Hematopoietic multipotent progenitor cell treated with erythropoietin and hydrocortisone succinate and interleukin-3 and kit ligand, for 6 days (in vitro differentiated cells): ENCODE measurements at regions not wholly inside any gene's neighbourhood (a gene's known extent, or its start where the extent isn't known, plus 50 kb on each side); places are given as distances from the start of the nearest gene placed in this dataset.

Experiments used
- DNase-seq: peaks from one replicate; pipeline ENCODE4 v3.0.0-alpha.2; 2015

DNA sequence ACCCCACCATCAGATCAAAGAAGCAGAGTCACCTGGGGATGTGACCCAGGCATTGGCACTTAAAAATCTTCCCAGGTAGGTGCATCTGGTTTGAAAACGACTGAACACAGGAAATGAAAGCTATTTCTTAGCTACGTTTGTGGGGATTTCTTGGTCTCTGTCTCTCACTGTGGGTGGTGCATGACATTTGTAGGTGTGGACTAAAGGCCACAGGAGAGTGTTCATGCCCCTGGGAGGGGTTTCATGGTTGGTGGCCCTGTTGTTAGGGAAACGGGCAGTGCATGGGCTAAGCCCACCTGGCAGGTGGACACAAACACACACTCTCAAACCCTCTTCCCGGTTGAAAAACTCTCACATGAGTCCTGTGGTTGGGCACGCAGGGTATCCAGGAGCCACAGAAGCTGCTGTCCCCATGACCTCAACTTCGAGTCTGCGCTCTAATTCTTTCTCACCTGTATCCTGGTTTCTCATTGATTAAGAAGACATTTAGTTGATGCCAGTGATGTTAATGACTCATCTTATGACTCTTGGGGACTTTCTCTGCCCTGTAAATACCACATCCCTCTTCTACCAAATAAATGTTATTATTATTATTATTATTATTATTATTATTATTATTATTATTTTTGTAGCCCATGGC, 119.4 kb downstream of the MRPS6 start:
- no peak for DNase-seq

DNA sequence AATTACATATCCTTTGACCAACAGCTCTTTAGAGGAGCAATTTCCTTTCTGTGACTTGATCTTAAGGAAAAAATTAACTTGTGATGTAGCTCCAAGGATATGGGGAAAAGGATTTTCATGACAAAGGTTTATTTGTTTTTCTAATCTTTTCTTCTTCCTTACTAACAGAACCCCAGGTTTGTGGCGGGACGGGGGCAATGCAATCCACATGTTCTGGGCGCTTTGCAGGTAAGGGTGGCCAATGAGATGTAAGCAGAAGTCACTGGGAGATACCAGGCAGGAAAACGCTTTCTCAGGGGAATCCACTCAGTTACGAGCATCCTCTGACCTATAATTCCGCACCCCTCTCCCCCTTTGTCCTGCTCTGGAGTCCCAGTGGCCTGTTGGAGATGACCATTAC, 122.0 kb downstream of the MRPS6 start:
- DNase-seq = no peak

DNA sequence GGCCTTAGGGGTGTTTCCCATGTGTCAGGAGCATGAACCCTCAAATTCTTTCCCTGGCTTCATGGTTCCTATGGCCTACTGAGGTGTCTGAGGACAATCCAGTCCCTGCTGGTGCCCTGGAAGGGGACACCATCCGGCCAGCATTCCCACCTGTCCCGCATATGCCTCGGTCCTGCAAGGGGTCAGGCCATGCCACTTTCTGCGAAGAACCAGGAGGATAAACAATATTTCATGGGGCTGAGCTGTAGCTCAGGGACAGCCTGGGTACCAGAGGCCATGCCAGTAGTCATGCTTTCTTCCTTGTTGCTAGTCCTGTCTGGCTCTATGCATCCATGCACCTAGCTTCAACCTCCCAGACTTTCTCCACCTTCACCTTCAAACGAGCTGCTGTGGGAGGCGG, 123.6 kb downstream of the MRPS6 start:
- DNase-seq = no peak

DNA sequence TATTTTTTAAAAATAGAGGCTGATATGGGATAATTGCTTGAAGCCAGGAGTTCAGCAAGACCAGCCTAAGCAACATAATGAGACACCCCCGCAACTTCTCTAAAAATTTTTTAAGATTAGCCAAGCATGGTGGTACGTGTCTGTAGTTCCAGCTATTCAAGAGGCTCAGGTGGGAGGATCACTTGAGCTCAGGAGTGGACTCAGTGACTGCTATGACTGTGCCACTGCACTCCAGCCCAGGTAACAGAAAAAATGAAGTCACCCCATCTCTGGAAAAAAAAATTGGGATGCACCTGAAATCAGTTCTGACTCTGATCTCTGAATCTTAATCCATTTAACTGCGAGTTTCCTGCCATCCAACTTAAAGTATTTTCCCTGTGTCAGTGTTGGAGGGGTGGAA, 124.2 kb downstream of the MRPS6 start:
- DNase-seq = no peak

DNA sequence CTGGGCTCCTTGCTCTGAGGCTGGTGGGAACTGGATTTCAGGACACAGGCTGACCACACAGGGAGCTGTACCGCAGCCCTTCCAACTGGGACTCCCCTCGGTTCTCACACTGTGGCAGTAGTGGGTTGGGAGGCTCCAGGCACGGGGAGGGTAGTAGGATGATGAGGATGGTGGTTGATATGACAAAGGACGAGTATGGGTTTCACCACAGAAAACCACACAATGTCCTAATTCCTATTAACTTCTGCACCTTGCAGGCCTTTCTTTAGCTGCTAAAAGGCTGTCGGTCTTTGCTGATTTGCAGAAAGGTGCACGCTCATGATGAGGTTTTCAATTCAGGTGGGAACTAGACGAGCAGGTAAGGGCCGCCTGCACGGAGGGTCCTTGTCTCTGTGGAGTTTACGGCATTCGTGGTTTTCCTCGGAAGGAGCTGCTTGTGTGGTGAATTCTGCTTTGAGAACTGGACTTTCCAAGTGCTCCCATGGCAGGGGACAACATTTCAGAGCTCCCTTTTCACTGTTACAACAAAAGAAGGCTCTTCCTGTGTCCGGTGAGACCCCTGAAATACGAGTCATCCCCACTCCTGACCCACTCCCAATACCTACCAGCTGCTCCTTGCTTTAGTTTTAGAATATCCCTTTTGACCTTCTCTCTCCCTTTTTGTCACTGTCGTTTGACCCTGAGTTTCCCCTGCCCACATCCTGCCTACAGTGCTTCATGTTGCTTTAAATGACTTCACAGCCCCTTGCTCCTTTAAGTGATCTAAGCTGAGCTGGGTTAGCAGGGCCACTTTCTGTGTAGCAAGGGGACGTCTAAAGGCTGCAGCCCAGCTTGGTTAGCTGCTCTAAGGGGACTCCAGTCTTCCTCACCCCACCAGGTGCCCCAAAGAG, 125.1 kb downstream of the MRPS6 start:
- DNase-seq = peak; percentile 9

DNA sequence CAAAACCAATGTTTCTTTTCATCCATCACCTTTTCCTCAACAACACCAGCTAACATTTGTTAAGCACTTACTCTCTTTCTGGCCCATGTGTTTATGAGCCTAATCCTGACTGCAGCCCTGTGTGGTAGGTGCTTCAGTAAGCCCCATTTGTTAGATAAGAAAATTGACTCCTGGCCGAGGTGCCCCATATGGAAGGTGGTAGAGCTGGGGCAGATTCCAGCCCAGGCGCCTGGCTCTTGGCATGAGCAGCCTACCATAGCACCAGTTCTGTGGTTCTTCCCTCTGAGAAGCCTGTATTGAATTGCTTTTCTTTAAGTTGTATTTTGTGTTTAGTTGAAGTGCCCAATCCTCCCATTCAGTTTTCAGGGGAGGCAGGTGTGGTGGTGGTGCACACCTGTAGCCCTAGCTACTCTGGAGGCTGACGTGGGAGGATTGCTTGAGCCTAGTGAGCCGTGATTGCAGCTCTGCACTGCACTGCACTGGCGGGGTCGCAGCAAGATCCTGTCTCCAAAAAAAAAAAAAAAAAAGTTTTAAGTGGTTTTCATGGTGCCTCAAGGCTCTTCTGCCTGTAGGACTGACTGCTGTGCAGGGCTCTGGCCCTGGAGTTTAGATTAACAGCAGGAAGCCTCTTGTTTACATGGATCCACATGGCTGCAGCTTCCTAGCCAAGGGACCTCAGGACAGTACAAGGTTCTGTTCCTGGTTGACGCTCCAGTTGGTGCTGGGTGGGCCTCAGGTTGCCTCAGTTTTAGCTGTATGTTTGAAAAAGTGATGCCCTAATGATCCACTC, 125.9 kb downstream of the MRPS6 start:
- DNase-seq = no peak

DNA sequence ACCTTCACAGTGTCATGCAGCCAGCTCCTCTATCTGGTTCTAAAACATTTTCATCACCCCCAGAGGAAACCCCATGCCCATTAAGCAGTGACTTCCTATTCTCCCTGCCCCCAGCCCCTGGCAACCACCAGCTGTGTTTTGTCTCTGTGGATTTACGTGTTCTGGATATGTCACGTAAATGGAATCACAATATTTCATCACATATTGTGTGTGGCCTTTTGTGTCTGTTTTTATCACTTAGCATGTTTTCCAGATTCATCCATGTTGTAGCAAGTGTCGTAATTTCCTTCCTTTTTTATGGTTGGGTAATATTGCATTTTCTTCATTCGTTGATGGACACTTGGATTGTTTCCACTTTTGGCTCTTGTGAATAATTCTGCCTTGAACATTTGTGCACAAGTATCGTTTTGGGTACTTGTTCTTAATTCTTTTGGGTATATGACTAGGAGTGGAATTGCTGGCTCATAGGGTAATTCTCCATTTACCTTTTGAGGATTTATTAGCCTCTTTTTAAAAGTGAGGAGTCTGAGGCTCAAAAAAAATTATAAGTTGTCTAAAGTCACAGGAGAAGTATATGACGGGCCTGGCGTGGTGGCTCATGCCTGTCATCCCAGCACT, 127.0 kb downstream of the MRPS6 start:
- peak; percentile 45 for DNase-seq

DNA sequence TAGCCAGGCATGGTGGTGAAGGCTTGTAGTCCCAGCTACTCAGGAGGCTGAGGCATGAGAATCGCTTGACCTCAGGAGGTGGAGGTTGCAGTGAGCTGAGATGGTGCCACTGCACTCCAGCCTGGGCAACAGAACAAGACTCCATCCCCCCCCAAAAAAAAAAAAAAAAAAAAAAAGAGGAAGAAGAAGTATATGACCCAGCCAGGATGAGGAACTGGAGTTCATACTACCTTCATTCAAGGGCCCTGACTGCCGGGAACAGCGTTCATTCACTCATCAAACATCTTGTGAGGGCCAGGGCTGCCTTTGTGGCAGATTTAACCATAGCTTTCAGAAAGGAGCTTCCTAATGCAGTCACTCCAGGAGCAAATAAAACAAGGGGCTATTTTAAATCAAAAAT, 127.6 kb downstream of the MRPS6 start:
- peak; percentile 31 for DNase-seq

DNA sequence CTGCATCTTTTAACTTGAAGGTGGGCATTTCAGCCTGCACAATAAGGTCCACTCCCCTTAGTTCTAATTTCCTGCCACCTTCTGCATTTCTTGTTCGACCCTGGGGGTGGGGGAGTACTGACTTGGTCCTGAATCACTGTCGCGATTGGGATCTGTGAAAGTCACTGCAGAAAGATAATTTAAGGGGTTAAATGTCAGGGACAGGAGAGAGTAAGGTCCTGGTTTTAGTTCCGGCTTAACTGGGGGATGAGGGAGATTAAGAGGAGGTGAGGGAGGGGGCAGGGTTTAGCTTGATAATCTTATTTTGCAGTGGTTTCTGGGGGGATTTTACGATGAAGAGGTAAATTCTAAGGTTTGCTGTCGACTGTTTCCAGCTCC, 128.1 kb downstream of the MRPS6 start:
- no peak for DNase-seq

DNA sequence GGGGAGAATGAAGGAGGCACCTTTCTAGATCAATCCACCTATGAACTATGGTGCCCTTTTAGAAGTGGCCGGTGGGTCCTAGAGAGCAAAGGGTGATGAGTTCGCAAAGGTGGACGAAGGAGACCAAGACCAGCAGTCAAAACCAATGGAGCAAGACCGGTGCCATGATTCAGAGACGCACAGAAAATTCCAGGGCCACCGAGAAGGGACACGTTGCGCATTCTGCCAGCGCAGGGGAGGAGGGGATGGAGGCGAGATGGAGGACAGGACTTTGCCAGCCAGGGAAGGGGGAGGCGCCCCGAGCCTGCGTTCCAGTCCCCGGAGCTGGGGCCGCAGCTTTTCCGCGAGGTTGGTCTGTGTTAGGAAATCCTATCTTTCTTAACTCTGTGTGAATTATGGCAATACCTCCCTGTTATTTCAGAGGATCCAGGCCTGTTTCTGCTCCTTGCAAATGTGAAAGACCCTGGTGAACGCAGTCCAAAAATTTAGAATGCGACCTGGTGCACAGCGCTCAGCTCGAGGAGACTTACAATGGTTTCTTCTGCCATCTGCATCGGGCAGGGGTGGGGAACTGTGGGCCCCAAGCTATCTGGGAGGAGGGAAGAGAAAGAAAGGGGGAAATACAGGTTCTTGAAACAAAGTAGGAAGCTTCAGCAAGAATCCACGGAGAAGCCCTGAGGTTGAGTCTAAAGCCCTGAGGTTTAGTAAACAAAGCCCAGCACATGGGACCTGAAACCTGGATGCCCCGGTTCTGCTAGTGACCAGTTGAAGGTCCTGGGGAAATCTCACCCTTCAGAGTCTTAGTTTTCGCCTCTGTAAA, 129.4 kb downstream of the MRPS6 start:
- peak; percentile 8 for DNase-seq

DNA sequence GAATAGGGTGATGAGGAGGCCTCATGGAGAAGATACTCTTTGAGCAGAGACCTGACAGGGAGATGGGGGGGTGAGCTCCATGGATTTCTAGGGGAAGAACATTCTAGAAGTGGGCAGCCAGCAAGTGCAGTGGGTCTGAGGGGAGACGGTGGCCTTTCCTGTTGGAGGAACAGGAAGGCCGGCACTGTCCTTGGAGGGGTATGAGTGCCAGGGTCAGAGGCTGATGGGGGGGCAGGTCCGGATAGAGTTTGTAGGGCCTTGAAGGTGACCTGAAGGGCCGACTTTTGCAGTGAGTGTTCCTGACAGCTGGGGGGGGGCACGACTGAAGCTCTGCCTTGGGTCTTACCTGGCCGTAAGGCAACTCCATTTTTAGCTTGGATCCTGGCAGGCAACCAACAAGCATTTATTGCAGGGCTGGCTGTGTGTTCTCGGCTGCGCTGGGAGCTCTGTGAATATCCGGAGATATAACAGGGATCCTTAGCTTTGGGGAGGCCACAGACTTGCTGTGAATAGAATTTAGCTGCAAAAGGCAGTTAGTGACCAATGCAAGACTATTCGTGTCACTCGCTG, 130.6 kb downstream of the MRPS6 start:
- DNase-seq = no peak

DNA sequence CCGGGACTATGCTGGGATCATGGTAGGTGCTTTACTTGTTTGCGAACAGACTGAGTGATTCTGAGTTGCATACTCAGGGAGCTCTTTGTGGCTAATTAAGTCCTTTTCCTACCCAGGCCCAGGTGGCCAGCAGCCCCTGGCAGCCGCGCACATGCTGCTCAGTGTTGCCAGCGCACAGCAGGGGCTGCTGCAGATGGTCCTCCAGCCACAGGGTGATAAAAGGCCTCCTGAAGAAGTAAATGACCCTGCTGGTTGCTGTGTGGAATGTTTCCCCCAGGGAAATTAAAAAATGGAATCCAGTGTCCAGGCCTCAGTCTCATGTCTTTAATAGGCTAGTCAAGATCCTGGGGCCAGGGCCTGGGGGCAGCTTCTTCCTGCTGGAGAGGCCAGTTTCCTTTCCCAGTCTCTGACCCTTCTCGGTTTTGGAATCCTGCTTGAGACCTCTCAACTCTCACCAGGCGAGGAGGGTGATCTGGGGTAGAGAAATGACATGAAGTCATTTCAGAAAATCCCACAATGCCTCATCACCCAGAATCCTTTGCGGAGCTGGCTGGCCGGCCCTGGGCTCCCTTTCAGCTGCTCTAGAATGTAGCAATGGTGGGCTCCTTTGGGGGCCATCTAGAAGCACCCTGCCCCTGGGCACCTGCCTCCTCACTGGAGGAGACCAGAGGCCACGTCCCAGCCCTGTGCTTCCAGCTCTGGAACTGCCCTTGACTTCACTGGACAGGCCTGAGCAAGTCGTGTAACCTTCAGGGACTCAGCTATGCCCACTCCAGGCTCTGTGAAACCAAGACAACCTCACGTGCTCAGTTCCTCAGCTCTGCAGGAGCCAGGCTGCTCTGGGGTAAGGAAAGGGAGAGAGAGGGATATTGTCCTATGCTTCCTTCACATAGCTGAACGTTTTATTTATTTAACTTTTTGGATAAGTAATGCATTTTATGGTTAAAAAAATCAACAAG, 131.4 kb downstream of the MRPS6 start:
- DNase-seq = no peak

DNA sequence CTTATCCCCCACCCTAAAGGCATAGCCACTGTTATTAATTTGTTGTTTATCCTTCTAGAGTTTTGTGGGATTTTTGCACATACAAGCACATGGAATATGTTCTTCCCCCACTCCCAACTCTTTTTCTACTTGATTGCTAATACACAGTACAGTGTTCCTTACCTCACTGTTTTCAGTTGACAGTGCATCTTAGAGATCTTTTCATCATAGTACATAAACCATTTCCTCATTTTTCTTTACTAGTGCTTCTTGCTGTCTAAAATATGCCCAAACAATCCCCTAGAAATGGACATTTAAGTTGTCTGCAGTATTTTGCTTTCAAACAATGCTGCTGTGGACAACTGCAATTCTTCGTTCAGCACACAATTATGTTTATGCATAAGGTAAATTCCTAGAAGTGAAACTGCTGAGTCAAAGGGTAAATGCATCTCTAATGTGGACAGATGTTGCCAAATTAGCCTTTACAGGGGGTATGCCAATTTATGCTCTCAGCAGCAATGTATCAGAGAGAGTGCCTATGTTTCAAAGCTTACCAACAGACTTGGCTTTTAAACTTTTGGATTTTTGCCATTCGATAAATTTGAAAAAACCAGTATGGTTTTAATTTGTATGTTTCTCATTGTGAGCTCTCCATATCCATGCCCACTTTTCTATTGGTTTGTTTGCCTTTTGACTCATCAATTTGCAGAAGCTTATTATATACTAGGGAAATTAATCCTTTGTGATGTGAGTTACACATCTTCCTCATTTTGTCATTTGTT, 132.6 kb downstream of the MRPS6 start:
- no peak for DNase-seq

DNA sequence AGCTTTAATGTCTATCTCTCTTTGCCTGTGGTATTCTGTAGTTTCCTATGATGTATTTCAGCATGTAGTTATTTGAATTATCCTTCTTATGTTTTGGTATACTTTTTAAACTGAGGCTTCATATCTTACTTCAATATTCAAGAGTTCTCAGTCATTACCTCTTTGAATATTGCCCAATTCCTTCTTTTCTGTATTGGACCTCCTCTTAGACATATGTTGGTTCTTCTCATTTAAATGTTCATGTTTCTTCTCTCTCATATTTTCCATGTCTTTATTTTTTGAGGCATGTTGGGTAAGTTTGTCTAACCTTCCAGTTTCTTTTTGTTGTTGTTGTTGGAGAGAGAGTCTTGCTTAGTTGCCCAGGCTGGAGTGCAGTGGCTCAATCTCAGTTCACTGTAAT, 140.6 kb downstream of the MRPS6 start:
- no peak for DNase-seq

DNA sequence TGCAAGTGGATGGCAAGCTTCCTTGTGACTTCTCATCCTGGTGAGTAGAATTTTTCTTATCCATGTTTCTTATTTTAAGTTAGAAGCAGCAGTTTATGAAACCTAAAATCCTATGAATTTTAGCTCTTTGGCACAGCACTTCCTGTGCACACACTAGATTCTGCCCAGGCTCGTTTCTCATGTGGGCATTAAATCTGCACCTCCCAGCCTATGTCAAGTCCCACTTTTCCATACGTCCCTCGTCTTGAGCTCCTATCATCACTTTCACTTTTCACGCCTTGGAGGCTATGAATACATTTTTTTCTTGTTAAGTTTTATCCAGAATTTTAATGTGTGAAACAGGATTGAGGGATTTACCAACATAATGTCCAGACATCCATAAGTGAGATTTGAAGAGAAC, 142.1 kb downstream of the MRPS6 start:
- DNase-seq = no peak

DNA sequence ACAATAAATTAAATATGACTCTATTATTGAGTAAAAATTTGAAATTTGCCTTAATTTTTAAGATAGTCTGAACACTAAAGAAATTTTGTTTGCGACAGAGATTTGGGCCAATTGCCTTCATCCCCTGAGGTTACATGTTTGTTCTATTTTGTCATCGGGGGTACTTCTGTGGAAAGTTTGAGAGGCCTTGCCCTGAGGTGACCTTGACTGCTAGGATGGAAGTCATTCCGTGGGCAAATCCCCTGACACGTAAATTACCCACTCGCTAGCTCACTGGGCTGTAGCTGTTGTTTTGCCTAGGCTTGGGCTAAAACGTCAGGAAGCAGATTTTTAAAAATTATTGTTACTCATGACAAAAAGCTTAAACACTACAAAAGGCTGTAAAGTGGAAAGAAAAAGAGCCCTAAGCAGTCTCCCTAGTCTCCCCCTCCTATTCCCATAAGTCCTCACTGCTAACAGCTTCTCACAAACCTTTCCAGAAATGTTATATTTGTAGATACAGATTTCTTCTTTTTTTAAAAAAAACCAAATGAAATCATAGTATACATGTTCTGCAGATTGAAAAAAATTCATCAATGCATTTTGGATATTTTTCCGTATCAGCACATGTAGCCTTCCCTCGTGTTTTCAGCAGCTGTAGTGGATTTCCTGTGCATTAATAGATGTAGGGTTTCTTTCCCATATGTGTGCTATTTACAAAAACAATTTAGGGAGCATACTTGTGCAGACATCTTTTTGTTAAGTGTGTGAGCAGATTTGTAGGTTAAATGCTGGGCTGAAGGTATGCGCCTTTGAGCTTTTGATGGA, 142.7 kb downstream of the MRPS6 start:
- DNase-seq = no peak

DNA sequence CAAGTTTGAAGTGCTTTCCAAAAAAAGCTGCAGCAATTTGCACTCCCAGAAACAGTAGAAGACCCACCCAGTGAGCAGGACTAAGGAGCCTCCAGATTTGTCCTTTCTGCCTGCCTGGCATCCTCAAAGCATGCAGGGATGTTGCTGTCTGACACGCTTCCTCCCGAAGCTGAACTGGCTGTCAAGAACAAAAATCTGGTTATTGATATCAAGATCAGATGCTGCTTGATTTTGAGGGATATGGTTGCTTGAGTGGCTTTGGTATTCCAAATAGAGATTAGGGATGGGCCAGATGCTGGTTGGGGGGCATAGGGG, 143.3 kb downstream of the MRPS6 start:
- DNase-seq = no peak

DNA sequence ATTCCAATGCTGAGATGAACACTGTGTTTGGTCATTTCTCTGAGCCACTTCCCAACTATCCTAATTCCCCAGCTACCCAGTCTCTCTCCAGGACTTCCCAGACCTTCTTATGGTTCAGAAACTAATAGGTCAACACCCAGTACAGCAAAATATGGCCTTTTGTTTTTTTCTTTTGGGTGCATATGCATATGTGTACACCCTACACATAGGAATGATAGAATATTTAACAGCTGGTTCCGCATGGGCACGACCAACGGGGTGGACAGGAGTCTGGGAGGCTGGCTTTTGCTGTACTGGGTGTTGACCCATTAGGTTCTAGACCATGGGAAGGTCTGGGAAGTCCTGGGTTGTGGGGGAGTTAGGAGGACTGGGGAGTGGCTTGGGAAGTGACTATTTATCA, 143.9 kb downstream of the MRPS6 start:
- no peak for DNase-seq

DNA sequence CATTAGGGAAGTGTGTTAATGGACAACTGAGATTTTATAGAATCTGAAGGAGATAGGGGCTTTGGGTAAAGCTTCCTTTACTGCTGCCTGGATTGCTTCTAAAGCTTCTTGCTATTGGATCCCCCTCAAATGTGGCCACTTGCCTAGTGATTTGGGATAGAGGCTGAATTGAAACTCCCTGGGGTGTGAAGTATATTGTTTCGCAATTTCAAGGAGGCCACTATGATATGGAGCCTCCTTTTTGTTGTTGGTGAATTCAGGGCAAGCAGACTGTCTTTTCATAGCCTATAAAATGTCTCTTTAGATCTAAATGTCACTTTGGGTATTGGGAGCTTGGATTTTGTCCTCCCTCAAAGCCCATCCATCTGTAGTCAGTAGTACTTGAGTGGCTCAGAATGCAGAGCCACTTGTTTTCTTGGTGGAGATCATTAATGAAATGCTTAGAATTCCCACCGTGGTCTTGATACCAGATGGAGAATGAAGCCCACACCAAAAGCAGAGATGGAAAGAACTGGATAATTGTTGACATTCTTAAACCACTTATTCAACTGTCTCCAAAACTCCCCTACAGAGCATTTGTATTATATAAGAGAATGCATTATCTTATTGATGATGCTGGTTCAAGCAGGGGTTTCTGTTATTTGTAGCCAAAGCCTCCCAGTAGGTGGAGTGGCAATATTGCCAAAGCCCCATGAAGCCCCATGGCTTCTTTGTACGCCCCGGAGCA, 144.3 kb upstream of the KCNE2 start:
- DNase-seq = no peak
